ENCODE measurements at regions not wholly inside any gene's neighbourhood (a gene's known extent, or its start where the extent isn't known, plus 50 kb on each side); places are given as distances from the start of the nearest gene placed in this dataset.

GRCh38 chr14:86997271-86997670 lies 995.7 kb downstream of the GALC start:
- H3K4me1 Mint-ChIP-seq: no peaks in the 10 kb centered on the region
- H3K4me3 Mint-ChIP-seq: no peak overlapping the region
- TF ChIP-seq CTCF (IDR thresholded peaks at IDR 0.05): no peak
- no peaks in the 10 kb centered on the region for H3K9me3 Mint-ChIP-seq
- H3K36me3 Mint-ChIP-seq (ENCODE audit: low read depth): no peaks in the 10 kb centered on the region
- peaks cover 4% of the 10 kb centered on the region for H3K27me3 Mint-ChIP-seq (ENCODE audit: low read depth, poor library complexity)
- H3K27ac Mint-ChIP-seq: no peak overlapping the region
- DNase-seq: no peak

- DNase-seq: no peak
- Mint-ChIP-seq H3K9me3 (no peaks in the 10 kb centered on the region), H3K27me3 (ENCODE audit: low read depth, poor library complexity) (no peaks in the 10 kb centered on the region), H3K4me3 (no peak overlapping the region), H3K27ac (no peak overlapping the region), H3K4me1 (no peaks in the 10 kb centered on the region), H3K36me3 (ENCODE audit: low read depth) (no peaks in the 10 kb centered on the region)
- no peak for TF ChIP-seq CTCF (IDR thresholded peaks at IDR 0.05)
These were observed 1002.6 kb downstream of the GALC start for GRCh38 chr14:86990396-86990795.

- H3K27ac Mint-ChIP-seq: no peak overlapping the region
- no peak for DNase-seq
- no peaks in the 10 kb centered on the region for H3K36me3 Mint-ChIP-seq (ENCODE audit: low read depth)
- no peak overlapping the region for H3K4me3 Mint-ChIP-seq
- H3K27me3 Mint-ChIP-seq (ENCODE audit: low read depth, poor library complexity): peaks cover 6% of the 10 kb centered on the region
- H3K9me3 Mint-ChIP-seq: no peaks in the 10 kb centered on the region
- H3K4me1 Mint-ChIP-seq: no peaks in the 10 kb centered on the region
- no peak for TF ChIP-seq CTCF (IDR thresholded peaks at IDR 0.05)
These were observed 1003.7 kb downstream of the GALC start for GRCh38 chr14:86989285-86989684.

- H3K4me1 Mint-ChIP-seq: no peaks in the 10 kb centered on the region
- peaks cover 6% of the 10 kb centered on the region for H3K27me3 Mint-ChIP-seq (ENCODE audit: low read depth, poor library complexity)
- no peaks in the 10 kb centered on the region for H3K9me3 Mint-ChIP-seq
- no peaks in the 10 kb centered on the region for H3K36me3 Mint-ChIP-seq (ENCODE audit: low read depth)
- no peak for DNase-seq
- no peak for TF ChIP-seq CTCF (IDR thresholded peaks at IDR 0.05)
- H3K27ac Mint-ChIP-seq: no peak overlapping the region
- H3K4me3 Mint-ChIP-seq: no peak overlapping the region
These were observed 1005.0 kb downstream of the GALC start for GRCh38 chr14:86987966-86988365.

- H3K27ac Mint-ChIP-seq: no peak overlapping the region
- H3K4me1 Mint-ChIP-seq: no peaks in the 10 kb centered on the region
- TF ChIP-seq CTCF (IDR thresholded peaks at IDR 0.05): no peak
- peaks cover 4% of the 10 kb centered on the region for H3K36me3 Mint-ChIP-seq (ENCODE audit: low read depth)
- no peaks in the 10 kb centered on the region for H3K27me3 Mint-ChIP-seq (ENCODE audit: low read depth, poor library complexity)
- no peak for DNase-seq
- H3K4me3 Mint-ChIP-seq: no peak overlapping the region
- H3K9me3 Mint-ChIP-seq: peaks cover 37% of the 10 kb centered on the region
These were observed 1019.8 kb downstream of the GALC start for GRCh38 chr14:86973177-86973576.

GRCh38 chr14:86971292-86971691 lies 1021.7 kb downstream of the GALC start:
- peaks cover 4% of the 10 kb centered on the region for H3K36me3 Mint-ChIP-seq (ENCODE audit: low read depth)
- H3K27ac Mint-ChIP-seq: no peak overlapping the region
- H3K9me3 Mint-ChIP-seq: peaks cover 31% of the 10 kb centered on the region
- TF ChIP-seq CTCF (IDR thresholded peaks at IDR 0.05): no peak
- DNase-seq: no peak
- no peaks in the 10 kb centered on the region for H3K27me3 Mint-ChIP-seq (ENCODE audit: low read depth, poor library complexity)
- no peak overlapping the region for H3K4me3 Mint-ChIP-seq
- no peaks in the 10 kb centered on the region for H3K4me1 Mint-ChIP-seq

Data from nephron progenitor cell (in vitro differentiated cells).